ENCODE measurements at regions not wholly inside any gene's neighbourhood (a gene's known extent, or its start where the extent isn't known, plus 50 kb on each side); places are given as distances from the start of the nearest gene placed in this dataset.

- intact Hi-C loops (cut with DNase I) = no loop called here
- H3K4me3 ChIP-seq (ENCODE audit: low read length) = no peak overlapping the region
- ATAC-seq (no peak), DNase-seq (no peak)
- H3K27ac ChIP-seq (ENCODE audit: low read length) = no peak overlapping the region
- no peaks in the 10 kb centered on the region for H3K4me1 ChIP-seq (ENCODE audit: control insufficient read depth, insufficient read depth, low read length)
- H3K27me3 ChIP-seq (ENCODE audit: control insufficient read depth, insufficient read depth) = no peaks in the 10 kb centered on the region
- 75% methylated on average over 1 of the region's 1 CpG for WGBS
- H3K9me3 ChIP-seq (ENCODE audit: control insufficient read depth, low read length) = no peaks in the 10 kb centered on the region
These were observed 970.0 kb upstream of the POT1 start for GRCh38 chr7:125899577-125899976.

- H3K4me3 ChIP-seq (ENCODE audit: low read length) = no peak overlapping the region
These were observed 962.8 kb upstream of the POT1 start for GRCh38 chr7:125892434-125892833.

GRCh38 chr7:125878988-125879387 lies 949.4 kb upstream of the POT1 start:
- DNase-seq = no peak
- H3K9me3 ChIP-seq (ENCODE audit: control insufficient read depth, low read length) = no peaks in the 10 kb centered on the region
- H3K27ac ChIP-seq (ENCODE audit: low read length) = no peak overlapping the region
- intact Hi-C loops (cut with DNase I) = no loop called here
- no peak for ATAC-seq
- whole genome bisulfite sequencing = 49% methylated on average over 6 of the region's 6 CpGs
- H3K27me3 ChIP-seq (ENCODE audit: control insufficient read depth, insufficient read depth) = no peaks in the 10 kb centered on the region
- H3K4me3 ChIP-seq (ENCODE audit: low read length) = no peak overlapping the region
- no peaks in the 10 kb centered on the region for H3K4me1 ChIP-seq (ENCODE audit: control insufficient read depth, insufficient read depth, low read length)

More at GRCh38 chr7:125892434-125892833, 962.8 kb upstream of the POT1 start:
- Histone ChIP-seq H3K4me1 (ENCODE audit: control insufficient read depth, insufficient read depth, low read length) (no peaks in the 10 kb centered on the region), H3K9me3 (ENCODE audit: control insufficient read depth, low read length) (no peaks in the 10 kb centered on the region), H3K27me3 (ENCODE audit: control insufficient read depth, insufficient read depth) (no peaks in the 10 kb centered on the region), H3K27ac (ENCODE audit: low read length) (no peak overlapping the region)
- no peak for ATAC-seq
- 68% methylated on average over 1 of the region's 1 CpG for WGBS
- no peak for DNase-seq
- intact Hi-C loops (cut with DNase I) = no loop called here

GRCh38 chr7:125878235-125878956 lies 948.8 kb upstream of the POT1 start:
- 76% methylated on average over 2 of the region's 2 CpGs for WGBS
- intact Hi-C loops (cut with DNase I) = no loop called here

GRCh38 chr7:125877246-125877645 lies 947.6 kb upstream of the POT1 start:
- Histone ChIP-seq H3K27me3 (ENCODE audit: control insufficient read depth, insufficient read depth) (no peaks in the 10 kb centered on the region), H3K4me1 (ENCODE audit: control insufficient read depth, insufficient read depth, low read length) (no peaks in the 10 kb centered on the region), H3K4me3 (ENCODE audit: low read length) (no peak overlapping the region), H3K9me3 (ENCODE audit: control insufficient read depth, low read length) (no peaks in the 10 kb centered on the region), H3K27ac (ENCODE audit: low read length) (no peak overlapping the region)
- DNase-seq (no peak), ATAC-seq (no peak)
- intact Hi-C loops (cut with DNase I) = no loop called here
- WGBS = 81% methylated on average over 2 of the region's 2 CpGs

More at GRCh38 chr7:125878235-125878956, 948.8 kb upstream of the POT1 start:
- Histone ChIP-seq H3K4me1 (ENCODE audit: control insufficient read depth, insufficient read depth, low read length) (no peaks in the 10 kb centered on the region), H3K9me3 (ENCODE audit: control insufficient read depth, low read length) (no peaks in the 10 kb centered on the region), H3K27me3 (ENCODE audit: control insufficient read depth, insufficient read depth) (no peaks in the 10 kb centered on the region), H3K4me3 (ENCODE audit: low read length) (no peak overlapping the region), H3K27ac (ENCODE audit: low read length) (no peak overlapping the region)
- no peak for ATAC-seq
- DNase-seq = no peak

- Histone ChIP-seq H3K27me3 (ENCODE audit: control insufficient read depth, insufficient read depth) (no peaks in the 10 kb centered on the region), H3K4me1 (ENCODE audit: control insufficient read depth, insufficient read depth, low read length) (no peaks in the 10 kb centered on the region), H3K27ac (ENCODE audit: low read length) (no peak overlapping the region), H3K9me3 (ENCODE audit: control insufficient read depth, low read length) (no peaks in the 10 kb centered on the region), H3K4me3 (ENCODE audit: low read length) (no peak overlapping the region)
- DNase-seq (no peak), ATAC-seq (no peak)
- intact Hi-C loops (cut with DNase I) = no loop called here
These were observed 946.8 kb upstream of the POT1 start for GRCh38 chr7:125876431-125876830.

GRCh38 chr7:125871431-125871830 lies 941.8 kb upstream of the POT1 start:
- ATAC-seq (no peak), DNase-seq (no peak)
- Histone ChIP-seq H3K27me3 (ENCODE audit: control insufficient read depth, insufficient read depth) (no peaks in the 10 kb centered on the region), H3K4me3 (ENCODE audit: low read length) (no peak overlapping the region), H3K27ac (ENCODE audit: low read length) (no peak overlapping the region), H3K4me1 (ENCODE audit: control insufficient read depth, insufficient read depth, low read length) (no peaks in the 10 kb centered on the region), H3K9me3 (ENCODE audit: control insufficient read depth, low read length) (no peaks in the 10 kb centered on the region)
- intact Hi-C loops (cut with DNase I) = no loop called here

GRCh38 chr7:125857606-125858005 lies 928.0 kb upstream of the POT1 start:
- H3K27ac ChIP-seq (ENCODE audit: low read length) = no peak overlapping the region
- no peak overlapping the region for H3K4me3 ChIP-seq (ENCODE audit: low read length)
- no peak for ATAC-seq
- no peak for DNase-seq
- H3K9me3 ChIP-seq (ENCODE audit: control insufficient read depth, low read length) = no peaks in the 10 kb centered on the region
- H3K4me1 ChIP-seq (ENCODE audit: control insufficient read depth, insufficient read depth, low read length) = no peaks in the 10 kb centered on the region
- 70% methylated on average over 5 of the region's 5 CpGs for WGBS
- intact Hi-C loops (cut with DNase I) = no loop called here
- no peaks in the 10 kb centered on the region for H3K27me3 ChIP-seq (ENCODE audit: control insufficient read depth, insufficient read depth)

- 38% methylated on average over 2 of the region's 2 CpGs for WGBS
- intact Hi-C loops (cut with DNase I) = no loop called here
These were observed 918.5 kb upstream of the POT1 start for GRCh38 chr7:125848157-125848556.

GRCh38 chr7:125847692-125848091 lies 918.1 kb upstream of the POT1 start:
- H3K9me3 ChIP-seq (ENCODE audit: control insufficient read depth, low read length) = no peaks in the 10 kb centered on the region
- ATAC-seq = no peak
- H3K4me3 ChIP-seq (ENCODE audit: low read length) = no peak overlapping the region
- no peak for DNase-seq
- 49% methylated on average over 3 of the region's 3 CpGs for WGBS
- H3K27ac ChIP-seq (ENCODE audit: low read length) = no peak overlapping the region
- intact Hi-C loops (cut with DNase I) = no loop called here
- no peaks in the 10 kb centered on the region for H3K4me1 ChIP-seq (ENCODE audit: control insufficient read depth, insufficient read depth, low read length)
- no peaks in the 10 kb centered on the region for H3K27me3 ChIP-seq (ENCODE audit: control insufficient read depth, insufficient read depth)

More at GRCh38 chr7:125848157-125848556, 918.5 kb upstream of the POT1 start:
- H3K27me3 ChIP-seq (ENCODE audit: control insufficient read depth, insufficient read depth) = no peaks in the 10 kb centered on the region
- ATAC-seq (no peak), DNase-seq (no peak)
- H3K4me1 ChIP-seq (ENCODE audit: control insufficient read depth, insufficient read depth, low read length) = no peaks in the 10 kb centered on the region
- no peak overlapping the region for H3K4me3 ChIP-seq (ENCODE audit: low read length)
- H3K9me3 ChIP-seq (ENCODE audit: control insufficient read depth, low read length) = no peaks in the 10 kb centered on the region
- H3K27ac ChIP-seq (ENCODE audit: low read length) = no peak overlapping the region

GRCh38 chr7:125847055-125847454 lies 917.4 kb upstream of the POT1 start:
- ATAC-seq (no peak), DNase-seq (no peak)
- H3K9me3 ChIP-seq (ENCODE audit: control insufficient read depth, low read length) = no peaks in the 10 kb centered on the region
- no peak overlapping the region for H3K27ac ChIP-seq (ENCODE audit: low read length)
- H3K4me3 ChIP-seq (ENCODE audit: low read length) = no peak overlapping the region
- intact Hi-C loops (cut with DNase I) = no loop called here
- no peaks in the 10 kb centered on the region for H3K27me3 ChIP-seq (ENCODE audit: control insufficient read depth, insufficient read depth)
- WGBS = 74% methylated on average over 3 of the region's 3 CpGs
- H3K4me1 ChIP-seq (ENCODE audit: control insufficient read depth, insufficient read depth, low read length) = no peaks in the 10 kb centered on the region

GRCh38 chr7:125845686-125846085 lies 916.1 kb upstream of the POT1 start:
- no peaks in the 10 kb centered on the region for H3K4me1 ChIP-seq (ENCODE audit: control insufficient read depth, insufficient read depth, low read length)

More at GRCh38 chr7:125845686-125846085, 916.1 kb upstream of the POT1 start:
- ATAC-seq (no peak), DNase-seq (no peak)
- Histone ChIP-seq H3K27ac (ENCODE audit: low read length) (no peak overlapping the region), H3K9me3 (ENCODE audit: control insufficient read depth, low read length) (no peaks in the 10 kb centered on the region), H3K4me3 (ENCODE audit: low read length) (no peak overlapping the region), H3K27me3 (ENCODE audit: control insufficient read depth, insufficient read depth) (no peaks in the 10 kb centered on the region)
- WGBS = 70% methylated on average over 1 of the region's 1 CpG
- intact Hi-C loops (cut with DNase I) = no loop called here
